GM19240 (cell line): ENCODE measurements at regions not wholly inside any gene's neighbourhood (a gene's known extent, or its start where the extent isn't known, plus 50 kb on each side); places are given as distances from the start of the nearest gene placed in this dataset.
"Not testable (repeated sequence)": the region's sequence is repeated elsewhere in the genome, so short reads cannot be mapped to it uniquely, and the experiment has no call there.

Experiments
- DNase-seq: peaks from one replicate; pipeline ENCODE4 v3.0.0; 2011; ENCODE audit warnings: low spot score; ENCODE audit not compliant: insufficient read length

DNA sequence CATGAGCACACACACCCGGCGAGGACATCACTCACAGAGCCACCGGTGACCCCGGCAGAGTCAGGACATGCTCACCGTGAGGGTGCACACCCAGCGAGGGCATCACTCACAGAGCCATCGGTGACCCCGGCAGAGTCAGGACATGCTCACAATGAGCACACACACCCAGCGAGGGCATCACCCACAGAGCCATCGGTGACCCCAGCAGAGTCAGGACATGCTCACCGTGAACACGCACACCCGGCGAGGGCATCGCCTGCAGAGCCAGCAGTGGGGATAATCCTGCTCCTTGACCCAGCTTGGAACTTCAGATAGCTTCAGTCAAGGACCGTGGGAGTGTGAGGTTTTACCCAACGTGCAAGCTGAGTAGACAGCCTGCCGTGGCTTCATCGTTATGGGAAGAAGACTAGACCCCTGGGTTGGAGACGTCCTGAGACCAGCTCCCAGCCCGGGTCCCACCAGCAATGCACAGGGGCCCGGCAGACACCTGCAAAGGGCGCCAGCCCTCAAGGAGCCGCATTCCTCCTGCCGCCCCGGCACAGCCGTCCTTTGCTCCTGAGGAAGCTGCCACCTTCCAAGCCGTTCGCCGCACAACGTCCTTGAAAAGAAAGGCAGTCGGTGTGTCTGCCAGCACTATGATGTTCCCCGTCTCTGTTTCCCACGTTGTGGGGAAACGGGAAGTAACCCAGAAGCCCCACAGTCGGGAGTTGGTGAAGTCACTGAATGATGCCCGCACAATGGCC, 192.3 kb downstream of the DLL1 start:
- no peak for DNase-seq

DNA sequence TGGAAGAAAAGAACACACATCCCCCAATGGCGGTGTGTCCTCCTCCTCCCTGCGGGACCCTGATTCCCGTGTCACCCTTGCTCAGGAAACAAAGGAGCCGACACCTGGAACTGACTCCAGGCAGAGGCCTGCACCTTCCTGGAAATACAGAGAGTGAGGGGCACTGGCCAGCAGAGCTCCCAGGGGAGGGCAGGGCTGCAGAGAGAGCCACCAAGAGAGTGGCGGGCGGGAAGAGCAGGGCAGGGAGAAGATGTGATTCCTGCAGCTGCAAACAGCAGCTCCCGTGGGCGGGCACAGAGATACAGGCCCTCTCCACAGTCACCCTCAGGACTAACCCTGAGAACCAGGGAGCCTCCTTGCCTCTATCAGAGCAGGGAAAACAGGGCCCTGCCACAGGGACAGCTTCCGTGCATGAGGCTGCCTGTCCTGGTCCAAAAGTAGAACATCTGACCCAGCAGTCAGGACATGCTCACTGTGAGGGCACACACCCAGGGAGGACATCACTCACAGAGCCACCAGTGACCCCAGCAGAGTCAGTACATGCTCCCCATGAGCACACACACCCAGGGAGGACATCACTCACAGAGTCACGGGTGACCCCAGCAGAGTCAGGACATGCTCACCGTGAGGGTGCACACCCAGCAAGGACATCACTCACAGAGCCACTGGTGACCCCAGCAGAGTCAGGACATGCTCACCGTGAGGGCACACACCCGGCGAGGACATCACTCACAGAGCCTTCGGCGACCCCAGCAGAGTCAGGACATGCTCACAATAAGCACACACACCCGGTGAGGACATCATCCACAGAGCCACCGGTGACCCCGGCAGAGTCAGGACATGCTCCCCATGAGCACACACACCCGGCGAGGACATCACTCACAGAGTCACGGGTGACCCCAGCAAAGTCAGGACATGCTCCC, 193.1 kb downstream of the DLL1 start:
- no peak for DNase-seq

DNA sequence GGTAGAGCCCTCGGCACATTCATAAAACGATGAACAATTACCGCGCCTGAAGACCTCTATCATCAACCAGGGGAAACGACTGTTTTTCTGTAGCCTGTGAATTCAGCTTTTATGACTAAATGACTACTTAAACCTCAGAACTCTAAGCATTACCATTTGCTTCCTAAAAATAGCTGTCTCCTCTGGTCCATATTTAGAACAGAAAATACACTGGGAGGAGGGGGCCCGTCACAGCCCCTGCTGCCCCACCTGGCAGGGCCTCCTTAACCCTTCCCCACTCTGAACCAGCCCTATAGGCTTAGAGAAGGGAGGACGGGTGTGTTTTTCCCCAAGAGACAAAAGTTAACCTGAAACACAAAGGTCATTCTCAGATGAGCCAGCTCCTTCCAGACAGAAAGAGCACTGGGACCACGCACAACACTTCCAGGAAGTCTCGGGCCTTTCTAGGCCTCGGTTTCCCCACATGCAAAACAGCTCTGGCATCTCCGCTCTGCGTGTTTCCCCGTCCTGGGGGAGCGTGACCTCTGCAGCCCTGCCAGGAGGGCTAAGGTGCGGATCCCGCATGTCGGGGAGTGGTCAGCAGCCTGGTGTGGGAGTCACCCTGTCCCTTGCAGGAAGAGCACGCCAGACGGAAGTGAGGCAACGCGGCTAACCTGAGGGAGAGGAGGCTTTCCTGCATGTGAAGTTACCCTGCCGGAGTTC, 193.9 kb downstream of the DLL1 start:
- no peak for DNase-seq

DNA sequence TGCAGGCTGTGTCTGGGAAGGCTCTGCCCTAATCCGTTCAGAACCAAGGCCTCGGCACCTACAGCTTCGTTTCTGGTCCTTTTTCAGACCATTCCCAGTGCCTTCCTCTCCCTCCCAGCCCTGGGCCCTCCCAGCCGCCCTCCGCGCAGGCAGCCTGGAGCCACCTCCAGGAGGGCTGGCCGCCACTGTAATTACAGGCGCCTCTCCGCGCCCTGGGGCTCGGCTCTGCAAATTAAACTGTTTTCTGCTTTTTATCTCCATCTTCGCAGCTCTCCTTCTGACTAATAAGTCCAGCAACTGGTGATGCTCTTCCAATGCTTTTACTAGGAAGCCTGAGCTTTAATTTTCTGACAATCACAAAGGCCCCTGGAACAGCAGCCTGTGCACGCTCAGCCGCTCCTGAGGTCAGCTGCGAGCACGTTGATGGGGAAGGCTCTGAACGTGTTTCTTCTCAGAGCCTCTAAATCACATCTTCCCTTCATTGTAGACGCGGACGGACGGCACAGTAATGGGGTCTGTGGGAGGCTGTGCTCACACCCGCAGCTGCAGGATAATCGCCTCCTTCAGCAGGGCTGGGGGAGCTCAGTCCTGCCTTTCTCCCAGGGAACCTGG, 194.6 kb downstream of the DLL1 start:
- DNase-seq, result no peak

DNA sequence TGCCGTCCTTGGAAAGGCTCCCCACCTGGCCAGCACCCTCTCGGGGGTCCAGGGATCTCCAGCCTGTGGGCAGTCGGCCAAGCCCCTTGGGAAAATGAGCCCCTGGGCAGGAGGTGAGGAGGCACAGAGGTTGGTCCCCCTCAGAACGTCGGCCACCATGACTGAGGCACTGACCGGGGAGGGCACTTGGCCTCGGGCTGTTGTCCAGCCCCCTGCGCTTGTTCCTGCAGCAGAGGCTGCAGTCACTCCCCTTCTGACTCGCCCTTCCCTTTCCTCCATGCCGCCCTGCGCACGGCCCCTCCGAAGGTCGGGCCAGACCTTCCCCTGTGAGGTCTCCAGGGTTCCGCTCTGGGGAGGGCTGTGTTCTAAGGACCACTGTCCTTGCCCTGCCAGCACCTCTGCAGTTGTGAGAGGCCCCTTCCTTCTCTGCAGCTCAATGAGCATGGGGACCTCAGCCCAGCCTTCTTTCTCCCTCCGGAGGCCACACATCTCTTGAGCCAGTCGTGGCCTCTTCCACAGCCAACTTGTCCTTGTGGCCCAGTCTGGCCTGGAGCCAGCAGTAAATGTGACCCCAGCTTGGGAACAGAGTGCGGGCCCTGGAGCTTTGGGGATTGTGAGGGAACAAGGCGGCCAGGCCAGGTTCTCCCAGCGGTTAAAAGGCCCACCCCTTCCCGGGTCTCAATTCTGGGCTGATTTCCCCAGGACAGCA, 195.5 kb downstream of the DLL1 start:
- DNase-seq, result no peak

DNA sequence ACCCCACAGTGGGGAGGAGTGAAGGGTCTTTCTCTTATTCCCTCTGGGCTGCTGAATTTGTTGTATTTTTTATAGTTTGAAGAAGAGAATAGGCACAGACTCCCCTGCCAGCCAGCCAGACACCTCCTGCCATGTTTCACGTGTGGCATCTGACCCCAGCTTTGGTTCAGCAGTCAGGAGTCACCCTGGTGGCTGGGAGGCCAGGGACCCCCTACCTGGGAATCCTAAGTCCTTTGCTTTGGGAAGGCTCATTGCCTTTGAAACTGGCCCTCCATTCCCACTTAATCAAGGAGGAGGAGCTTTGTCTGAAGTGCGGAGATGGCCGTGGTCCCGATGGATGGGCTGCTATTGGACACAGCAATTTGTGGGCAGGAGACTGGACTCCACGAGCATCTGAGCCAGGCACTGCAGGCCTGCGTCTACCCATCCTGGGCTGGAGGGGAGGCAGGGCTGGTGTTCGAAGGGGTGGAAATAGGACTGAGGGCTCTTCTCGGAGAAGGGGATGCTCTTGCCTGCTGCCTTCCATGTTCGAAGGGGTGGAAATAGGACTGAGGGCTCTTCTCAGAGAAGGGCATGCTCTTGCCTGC, 196.1 kb downstream of the DLL1 start:
- DNase-seq, result no peak

DNA sequence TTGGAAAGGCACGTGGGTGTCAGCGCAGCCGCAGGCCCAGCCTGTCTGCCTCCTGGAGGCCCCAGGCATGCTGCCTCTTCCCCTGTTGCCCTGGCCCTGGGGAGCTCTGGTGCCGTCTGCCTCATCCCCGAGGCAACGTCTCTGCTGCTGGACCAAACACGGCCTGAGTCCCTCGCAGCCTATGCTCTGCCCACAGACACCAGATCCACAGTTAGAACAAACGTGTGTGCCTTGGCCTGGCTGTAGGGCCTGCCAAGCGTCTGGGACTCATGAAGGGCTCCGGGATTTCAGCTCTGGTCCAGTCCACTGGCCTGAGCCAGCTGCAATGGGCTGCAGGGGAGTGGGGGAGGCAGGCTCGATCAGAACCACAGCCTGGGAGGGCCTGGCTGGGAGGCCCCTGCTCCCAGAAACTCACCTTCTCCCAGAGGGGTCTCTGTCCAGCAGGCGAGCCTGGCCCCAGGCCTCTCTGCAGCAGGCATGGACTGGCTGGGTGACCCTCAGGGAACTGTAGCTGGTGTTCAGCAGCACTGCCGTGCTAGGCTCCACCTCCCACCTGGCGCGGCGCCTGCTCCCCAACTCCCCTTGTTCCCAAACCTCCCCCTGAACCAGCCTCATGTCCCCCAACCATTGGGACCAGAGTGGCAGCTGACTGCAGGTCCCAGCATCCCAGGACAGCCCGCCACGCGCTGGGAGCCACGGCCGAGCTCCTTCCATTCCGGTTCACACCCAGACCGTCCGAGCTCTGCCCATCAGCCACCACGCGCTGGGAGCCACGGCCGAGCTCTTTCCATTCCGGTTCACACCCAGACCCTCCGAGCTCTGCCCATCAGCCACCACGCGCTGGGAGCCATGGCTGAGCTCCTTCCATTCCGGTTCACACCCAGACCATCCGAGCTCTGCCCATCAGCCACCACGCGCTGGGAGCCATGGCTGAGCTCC, 197.0 kb downstream of the DLL1 start:
- no peak for DNase-seq

DNA sequence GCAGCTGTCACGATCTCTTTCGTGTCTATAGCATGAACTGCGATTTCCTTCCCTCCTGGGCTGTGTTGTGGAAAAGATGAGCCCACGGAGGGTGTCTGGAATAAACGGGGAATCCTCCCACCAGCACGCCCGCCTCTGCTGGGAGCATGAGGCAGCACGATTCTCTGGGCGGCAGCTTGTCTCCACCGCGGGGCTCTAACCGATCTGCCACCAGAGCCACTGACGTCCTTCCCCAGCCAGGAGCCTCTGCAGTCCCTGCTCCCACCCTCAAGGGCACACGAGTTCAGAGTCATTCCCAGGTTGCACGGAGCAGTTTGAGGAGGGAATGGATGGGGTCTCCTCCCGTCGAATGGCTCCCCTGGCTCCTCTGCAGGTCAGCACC, 197.6 kb downstream of the DLL1 start:
- DNase-seq, result no peak

DNA sequence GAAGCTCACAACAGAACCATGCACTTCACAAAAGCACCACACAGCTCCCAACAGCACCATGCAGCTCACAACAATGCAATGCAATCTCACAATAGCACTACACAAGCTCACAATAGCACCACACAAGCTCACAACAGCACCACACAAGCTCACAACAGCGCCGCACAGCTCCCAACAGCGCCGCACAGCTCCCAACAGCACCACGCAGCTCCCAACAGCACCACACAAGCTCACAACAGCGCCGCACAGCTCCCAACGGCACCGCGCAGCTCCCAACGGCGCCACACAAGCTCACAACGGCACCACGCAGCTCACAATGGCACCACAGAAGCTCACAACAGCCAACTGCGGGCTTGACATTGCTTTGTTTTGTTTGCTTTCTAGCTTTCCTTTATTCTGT, 198.1 kb downstream of the DLL1 start:
- DNase-seq, result no peak

DNA sequence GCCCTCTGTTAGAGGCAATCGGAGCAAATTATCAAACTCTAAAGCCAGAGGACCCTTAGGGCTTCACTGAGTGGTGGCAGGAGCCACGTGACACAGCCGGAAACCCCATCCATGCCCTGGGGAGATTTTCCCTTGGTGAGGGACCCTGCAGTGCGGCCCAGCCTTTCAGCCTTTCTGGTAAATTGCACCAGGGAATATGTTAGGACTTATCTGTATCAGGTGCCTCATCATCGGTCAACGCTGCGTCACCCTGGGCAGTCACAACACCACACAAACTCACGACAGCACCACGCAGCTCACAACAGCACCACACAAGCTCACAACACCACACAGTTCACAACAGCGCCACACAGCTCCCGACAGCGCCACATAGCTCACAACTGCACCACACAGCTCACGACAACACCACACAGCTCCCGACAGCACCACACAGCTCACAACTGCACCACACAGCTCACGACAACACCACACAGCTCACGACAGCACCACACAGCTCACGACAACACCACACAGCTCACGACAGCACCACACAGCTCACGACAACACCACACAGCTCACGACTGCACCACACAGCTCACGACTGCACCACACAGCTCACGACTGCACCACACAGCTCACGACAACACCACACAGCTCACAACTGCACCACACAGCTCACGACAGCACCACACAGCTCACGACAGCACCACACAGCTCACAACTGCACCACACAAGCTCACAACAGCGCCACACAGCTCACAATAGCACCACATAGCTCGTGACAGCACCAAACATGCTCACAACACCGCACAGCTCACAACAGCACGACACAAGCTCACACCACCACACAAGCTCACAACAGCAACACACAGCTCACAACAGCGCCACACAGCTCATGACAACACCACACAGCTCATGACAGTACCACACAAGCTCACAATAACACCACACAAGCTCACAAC, 199.0 kb downstream of the DLL1 start:
- DNase-seq, result no peak

DNA sequence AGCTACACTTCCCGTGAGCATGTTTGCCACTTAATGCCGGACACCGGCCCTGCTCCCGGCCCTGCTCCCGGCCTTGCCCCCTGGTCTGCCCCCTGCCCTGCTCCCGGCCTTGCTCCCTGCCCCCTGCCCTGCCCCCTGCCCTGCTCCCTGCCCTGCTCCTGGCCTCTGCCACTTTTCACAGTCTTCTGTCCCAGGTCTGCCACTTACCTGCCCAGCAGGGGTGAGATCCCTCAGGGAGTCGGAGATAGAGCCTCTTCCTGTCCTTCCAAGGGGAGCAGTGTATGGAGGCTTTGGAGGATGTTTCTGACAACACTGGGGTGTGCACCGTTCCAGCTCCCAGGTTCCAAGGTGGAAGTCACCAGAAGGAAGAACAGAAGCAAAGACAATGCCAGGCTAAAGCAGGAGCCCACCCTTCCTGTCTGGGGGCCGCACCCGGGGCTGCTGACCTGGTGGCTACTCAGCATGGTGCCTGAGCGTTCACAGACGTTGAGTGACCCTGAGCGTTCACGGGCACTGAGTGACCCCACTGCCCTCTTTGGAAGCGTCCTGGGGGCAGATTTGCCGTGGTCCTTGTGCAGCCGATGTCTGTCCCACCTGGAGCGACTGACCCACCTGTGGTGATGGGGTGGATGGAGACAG, 199.8 kb downstream of the DLL1 start:
- DNase-seq, result no peak

DNA sequence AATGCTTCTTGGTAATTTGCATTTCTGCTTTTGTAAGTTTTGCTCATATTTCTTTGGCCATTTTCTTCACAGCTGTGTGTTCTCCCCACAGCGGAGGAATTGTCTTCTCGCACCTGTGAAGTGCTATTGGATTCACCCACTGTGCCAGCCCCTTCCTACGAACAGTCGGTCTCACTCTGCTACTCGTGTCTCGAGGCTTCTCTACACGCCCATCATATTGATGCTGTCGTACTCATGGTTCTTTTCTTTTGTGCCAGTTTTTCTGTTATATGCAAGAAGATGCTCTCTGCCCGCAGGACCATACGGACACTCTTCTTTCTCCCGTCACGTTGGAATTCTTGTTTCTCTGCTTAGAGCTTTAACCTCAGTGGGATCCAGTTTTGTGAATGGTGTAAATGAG, 200.3 kb downstream of the DLL1 start:
- no peak for DNase-seq

DNA sequence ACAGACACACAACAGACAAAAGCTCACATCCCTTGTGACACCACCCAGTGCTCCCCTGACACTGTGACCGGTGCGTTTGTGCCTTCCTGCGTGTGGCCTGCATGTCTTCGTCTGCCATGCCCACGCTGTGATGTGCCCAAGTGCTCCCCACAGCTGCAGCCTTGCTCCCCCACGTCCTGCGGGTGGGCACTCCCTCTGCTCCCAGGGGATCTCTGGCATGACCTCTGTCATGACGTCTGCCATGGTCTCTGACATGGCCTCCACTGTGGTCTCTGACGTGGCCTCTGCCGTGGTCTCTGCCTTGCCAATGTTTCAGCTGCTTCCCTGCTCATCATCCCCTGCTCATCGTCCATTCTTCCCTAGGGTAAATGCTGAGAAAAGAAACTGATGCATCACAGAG, 200.9 kb downstream of the DLL1 start:
- DNase-seq, result no peak

DNA sequence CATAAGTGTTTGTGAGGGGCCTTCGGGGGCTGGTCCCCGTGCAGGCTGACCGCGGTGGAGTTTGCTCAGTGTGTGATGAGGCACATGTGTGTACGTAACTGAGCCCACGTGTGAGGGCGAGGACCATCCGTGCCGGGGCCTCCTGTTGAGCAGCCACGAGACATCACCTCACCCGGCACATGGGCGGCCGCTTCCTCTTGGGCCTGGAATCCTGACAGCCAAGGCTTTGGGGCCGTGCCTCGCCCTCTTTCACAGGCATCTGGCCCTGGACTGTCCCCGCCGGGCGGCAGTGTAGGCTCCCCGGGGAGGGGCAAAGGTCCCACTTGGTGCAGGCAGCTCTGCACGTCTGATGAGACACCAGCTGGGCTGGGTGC, 202.3 kb downstream of the DLL1 start:
- no peak for DNase-seq

DNA sequence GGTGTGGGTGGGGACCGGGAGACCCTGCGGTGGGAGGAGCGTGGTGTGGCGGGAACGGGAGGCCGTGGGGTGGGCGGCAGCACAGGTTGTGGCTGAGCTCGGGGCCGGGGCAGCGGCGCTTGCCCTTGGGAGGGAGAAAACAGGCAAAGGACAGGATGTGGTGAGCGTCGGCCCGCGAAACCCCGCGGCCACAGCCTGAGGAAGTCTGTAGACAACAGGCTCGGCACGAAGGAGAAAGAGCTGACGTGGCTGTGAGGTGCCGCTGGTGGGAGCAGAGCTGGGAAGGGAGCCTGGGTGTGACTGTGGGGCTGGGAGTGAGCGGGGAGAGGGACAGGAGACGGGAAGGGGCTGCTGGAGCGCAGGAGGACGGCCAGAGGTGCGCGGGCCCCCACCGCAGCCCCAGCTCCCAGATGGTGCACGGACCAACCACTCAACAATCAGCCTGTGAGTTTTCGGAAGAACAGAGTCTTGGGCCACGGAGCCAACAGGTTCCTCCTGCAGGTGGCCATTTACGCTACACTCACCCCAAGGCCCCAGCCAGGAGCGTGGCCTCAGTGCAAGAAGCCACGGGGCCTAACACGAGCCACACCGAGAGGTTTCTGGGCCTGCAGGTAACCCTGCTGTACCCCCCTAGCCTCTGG, 202.8 kb downstream of the DLL1 start:
- peak; percentile 49 for DNase-seq

DNA sequence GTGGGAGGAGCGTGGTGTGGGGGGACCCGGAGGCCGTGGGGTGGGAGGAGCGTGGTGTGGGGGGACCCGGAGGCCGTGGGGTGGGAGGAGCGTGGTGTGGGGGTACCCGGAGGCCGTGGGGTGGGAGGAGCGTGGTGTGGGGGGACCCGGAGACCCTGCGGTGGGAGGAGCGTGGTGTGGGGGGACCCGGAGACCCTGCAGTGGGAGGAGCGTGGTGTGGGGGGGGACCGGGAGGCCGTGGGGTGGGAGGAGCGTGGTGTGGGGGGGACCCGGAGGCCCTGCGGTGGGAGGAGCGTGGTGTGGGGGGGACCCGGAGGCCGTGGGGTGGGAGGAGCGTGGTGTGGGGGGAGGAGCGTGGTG, 203.5 kb downstream of the DLL1 start:
- not testable (repeated sequence) for DNase-seq

DNA sequence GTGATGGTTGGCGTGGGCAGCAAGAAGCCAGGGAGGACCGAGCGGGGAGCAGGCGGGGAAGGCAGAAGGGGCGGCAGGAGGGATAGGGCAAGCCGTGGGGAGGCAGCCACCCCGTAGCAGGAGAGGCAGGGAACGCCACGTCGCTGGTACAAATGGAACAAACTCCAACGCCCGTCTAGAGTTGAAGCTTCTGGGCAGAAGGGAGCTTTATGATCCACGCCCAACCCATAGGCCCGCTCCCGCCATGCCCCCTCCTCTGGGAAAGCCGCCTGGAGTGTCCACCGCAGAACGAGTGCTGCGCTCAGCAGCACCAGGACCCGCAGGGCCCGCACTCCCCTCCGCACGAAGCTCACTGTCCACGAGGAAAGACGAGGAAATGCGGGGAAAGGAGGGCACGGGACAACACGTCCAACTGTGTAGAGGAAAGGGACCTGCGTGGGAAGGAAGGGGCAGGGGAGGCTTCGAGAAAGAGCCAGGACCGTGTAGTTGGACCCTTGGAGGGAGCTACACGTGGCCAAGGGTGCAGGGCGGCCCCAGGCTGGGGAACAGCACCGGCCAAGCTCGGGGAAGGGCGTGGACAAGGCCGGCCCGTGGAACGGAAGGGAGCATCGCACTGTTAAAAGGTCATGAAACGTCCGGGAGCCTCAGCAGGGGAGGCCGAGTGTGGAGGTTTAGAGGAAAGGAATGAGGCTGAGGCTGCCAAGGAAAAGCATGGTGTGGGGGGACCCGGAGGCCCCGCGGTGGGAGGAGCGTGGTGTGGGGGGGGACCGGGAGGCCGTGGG, 204.0 kb downstream of the DLL1 start:
- DNase-seq, result no peak
